H1 (cell line): ENCODE measurements at regions not wholly inside any gene's neighbourhood (a gene's known extent, or its start where the extent isn't known, plus 50 kb on each side); places are given as distances from the start of the nearest gene placed in this dataset.

ENCODE experiments used
- ASH2L ChIP-seq: fragments of 200-600, 300-600 bp; sonication (generic); IDR thresholded peaks from one replicate; pipeline ENCODE4 v1.7.1; 2017; ENCODE audit warnings: low read length
- CBX5 ChIP-seq: fragments of 300-800, 300-1000 bp; sonication (generic); IDR thresholded peaks from 2 replicates; pipeline ENCODE4 v1.7.1; 2016; ENCODE audit warnings: antibody characterized with exemption, low read length, low read depth
- CHD2 ChIP-seq: IDR thresholded peaks from 2 replicates; pipeline ENCODE4 v1.6.1; 2012; ENCODE audit warnings: low read length, improper control_type of control experiment
- RNF2 ChIP-seq: fragments of 200-900, 300-1000 bp; sonication (generic); IDR thresholded peaks from 2 replicates; pipeline ENCODE4 v1.7.1; 2016; ENCODE audit warnings: borderline replicate concordance, low read depth, mild to moderate bottlenecking, antibody characterized with exemption, low read length; ENCODE audit not compliant: poor library complexity, severe bottlenecking; ENCODE audit errors: missing control alignments
- SAP30 ChIP-seq: fragments of 300-600 bp; sonication (generic); IDR thresholded peaks from 2 replicates; pipeline ENCODE4 v1.7.1; 2012; ENCODE audit warnings: low read length, moderate library complexity, mild to moderate bottlenecking, inconsistent platforms; ENCODE audit not compliant: insufficient read depth, insufficient replicate concordance
- SP4 ChIP-seq: IDR thresholded peaks from 2 replicates; pipeline ENCODE4 v1.6.1; 2012; ENCODE audit warnings: low read length, inconsistent platforms
- TF ChIP-seq, protein P1 (sequence below): IDR thresholded peaks from 2 replicates; pipeline ENCODE4 v1.6.1; 2011; ENCODE audit warnings: low read depth, mild to moderate bottlenecking, low read length; ENCODE audit not compliant: insufficient read depth

DNA sequence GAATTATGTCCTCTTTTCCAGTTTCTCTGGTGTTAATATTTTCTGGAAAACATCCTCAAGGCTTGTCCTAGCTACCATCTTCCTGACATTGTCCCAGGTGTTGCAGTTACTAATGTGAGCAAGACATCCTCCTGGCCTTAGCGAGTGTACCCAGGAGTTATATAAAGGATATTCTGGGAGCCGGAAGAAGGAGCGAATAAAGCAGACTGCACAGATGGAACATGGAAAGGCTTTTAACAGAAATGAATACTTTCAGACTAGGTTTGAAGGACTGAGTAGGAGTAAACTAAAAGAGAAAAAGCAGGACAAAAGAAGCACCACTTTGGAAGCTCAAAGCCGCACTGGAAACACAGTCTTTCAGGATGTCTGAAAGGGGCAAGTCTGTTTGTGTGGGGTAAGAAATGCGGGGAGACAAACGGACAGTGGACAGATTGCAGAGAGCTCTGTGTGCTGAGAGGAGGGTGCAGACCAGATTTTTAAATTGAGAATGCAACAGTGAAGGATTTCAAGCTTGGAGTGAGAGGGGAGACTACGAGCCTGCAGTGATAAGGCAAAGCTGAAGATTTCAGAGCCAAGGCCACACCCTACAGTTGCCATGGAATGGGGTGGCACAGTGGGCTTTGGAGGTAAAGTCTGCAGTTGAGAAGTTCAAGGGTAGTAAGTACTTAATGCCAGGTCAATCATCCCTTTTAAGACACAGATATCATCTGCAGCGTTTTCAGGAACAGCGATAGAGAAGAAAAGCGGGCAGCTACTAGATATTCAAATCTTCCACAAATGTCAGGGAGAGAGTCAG lies 94.1 kb upstream of the TAF11L2 start (continued):
- TF ChIP-seq, protein P1, sequence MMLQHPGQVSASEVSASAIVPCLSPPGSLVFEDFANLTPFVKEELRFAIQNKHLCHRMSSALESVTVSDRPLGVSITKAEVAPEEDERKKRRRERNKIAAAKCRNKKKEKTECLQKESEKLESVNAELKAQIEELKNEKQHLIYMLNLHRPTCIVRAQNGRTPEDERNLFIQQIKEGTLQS, result no peak
- no peak for TF ChIP-seq SAP30
- TF ChIP-seq RNF2, result no peak
- TF ChIP-seq CBX5, result no peak
- TF ChIP-seq CHD2, result no peak
- TF ChIP-seq SP4, result no peak
- no peak for TF ChIP-seq ASH2L
